Memory B cell (primary cell): ENCODE measurements at regions not wholly inside any gene's neighbourhood (a gene's known extent, or its start where the extent isn't known, plus 50 kb on each side); places are given as distances from the start of the nearest gene placed in this dataset.

Source experiments
- ATAC-seq: fragments of 150-1000 bp; cut with Tn5 transposase; 2 replicates; pipeline ENCODE4 v1.10.0; 2021; ENCODE audit warnings: low read depth, mild to moderate bottlenecking, moderate library complexity
- DNase-seq, 2 donors: peaks; one replicate each; pipeline ENCODE4 v3.0.0; 2022; ENCODE audit warnings: low spot score in 2 of 2
- H3K27ac Mint-ChIP-seq: one replicate; pipeline ENCODE4 v1.8.0; 2022; ENCODE audit warnings: mild to moderate bottlenecking, moderate library complexity, mixed read lengths
- H3K27me3 Mint-ChIP-seq: one replicate; pipeline ENCODE4 v1.8.0; 2022; ENCODE audit warnings: mixed read lengths
- H3K36me3 Mint-ChIP-seq: one replicate; pipeline ENCODE4 v1.8.0; 2022; ENCODE audit warnings: mild to moderate bottlenecking, mixed read lengths
- H3K4me1 Mint-ChIP-seq: one replicate; pipeline ENCODE4 v1.8.0; 2022; ENCODE audit warnings: mixed read lengths
- H3K4me3 Mint-ChIP-seq: one replicate; pipeline ENCODE4 v1.8.0; 2022; ENCODE audit warnings: mild to moderate bottlenecking, moderate library complexity, mixed read lengths
- H3K9me3 Mint-ChIP-seq: one replicate; pipeline ENCODE4 v1.8.0; 2022; ENCODE audit warnings: mixed read lengths

DNA sequence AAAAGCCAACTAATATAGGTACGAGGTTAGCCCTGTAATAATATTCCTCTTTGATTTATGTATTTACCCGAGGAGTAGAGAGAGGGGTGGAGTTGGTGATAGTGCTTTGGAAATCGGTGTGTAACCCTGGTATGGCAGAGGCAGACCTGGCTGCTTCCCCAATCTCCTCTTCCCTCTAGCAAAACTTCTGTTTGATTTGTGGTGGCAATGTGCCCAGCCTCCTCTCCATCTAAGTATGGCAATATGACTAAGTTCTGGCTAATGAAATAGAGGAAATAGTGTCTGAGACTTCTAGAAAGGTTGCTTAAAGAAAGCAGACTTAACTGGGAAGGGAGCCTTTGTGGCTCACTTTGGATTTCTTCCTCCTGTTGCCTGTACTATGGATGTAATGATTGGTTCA lies 491.1 kb downstream of the ENC1 start:
- no peaks in the 10 kb centered on the region for H3K36me3 Mint-ChIP-seq
- no peak overlapping the region for H3K27ac Mint-ChIP-seq
- H3K9me3 Mint-ChIP-seq: no peaks in the 10 kb centered on the region
- no peak for DNase-seq
- H3K4me1 Mint-ChIP-seq: no peaks in the 10 kb centered on the region
- H3K27me3 Mint-ChIP-seq: peaks cover 4% of the 10 kb centered on the region
- no peak for ATAC-seq
- no peak overlapping the region for H3K4me3 Mint-ChIP-seq

- no peak overlapping the region for H3K27ac Mint-ChIP-seq
- no peaks in the 10 kb centered on the region for H3K36me3 Mint-ChIP-seq
- peaks cover 7% of the 10 kb centered on the region for H3K27me3 Mint-ChIP-seq
- no peak for DNase-seq
- H3K4me1 Mint-ChIP-seq: no peaks in the 10 kb centered on the region
- ATAC-seq: no peak
- no peak overlapping the region for H3K4me3 Mint-ChIP-seq
- no peaks in the 10 kb centered on the region for H3K9me3 Mint-ChIP-seq
Measured at GRCh38 chr5:74148321-74148720, 492.2 kb downstream of the ENC1 start.

DNA sequence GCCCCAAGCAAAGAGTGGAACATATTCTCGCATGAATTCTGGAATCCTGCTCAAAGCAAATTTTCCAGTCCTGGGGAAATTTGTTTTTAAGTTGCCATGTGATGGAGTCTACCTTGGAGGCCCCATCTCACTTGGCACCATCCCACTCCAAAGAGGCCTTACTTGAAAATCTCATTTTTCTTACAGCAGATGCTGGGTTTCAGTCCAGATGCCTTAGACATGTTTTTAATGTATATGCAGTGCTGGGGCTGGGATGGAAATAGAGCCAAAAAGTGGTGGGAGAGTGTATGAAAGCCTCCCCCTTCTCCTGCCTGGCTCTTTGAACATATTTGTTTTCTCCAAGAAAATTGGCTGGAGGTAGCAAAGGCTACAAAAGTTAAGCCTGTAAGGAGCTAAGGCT lies 493.7 kb downstream of the ENC1 start:
- H3K9me3 Mint-ChIP-seq: no peaks in the 10 kb centered on the region
- peaks cover 9% of the 10 kb centered on the region for H3K27me3 Mint-ChIP-seq
- DNase-seq (no peak), ATAC-seq (no peak)
- no peaks in the 10 kb centered on the region for H3K36me3 Mint-ChIP-seq
- no peak overlapping the region for H3K27ac Mint-ChIP-seq
- no peaks in the 10 kb centered on the region for H3K4me1 Mint-ChIP-seq
- no peak overlapping the region for H3K4me3 Mint-ChIP-seq

DNA sequence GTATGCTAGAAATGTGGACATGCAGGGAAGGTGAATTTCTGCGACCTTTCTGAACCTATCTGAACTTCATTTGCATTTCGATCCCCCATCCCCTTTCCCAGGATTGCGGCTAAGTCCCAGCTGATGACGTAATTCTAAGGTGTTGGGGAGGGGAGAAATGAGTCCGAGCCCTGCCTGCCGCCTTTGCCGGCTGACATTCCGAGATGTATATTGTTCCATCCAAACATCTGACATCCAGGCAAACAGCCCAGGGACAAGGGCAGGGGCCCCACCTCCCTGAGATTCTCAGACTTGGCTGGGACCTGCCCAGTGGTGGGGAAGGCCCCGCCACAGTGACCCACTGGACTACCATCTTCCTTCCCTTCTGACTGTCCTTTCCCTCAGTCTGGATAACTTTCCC lies 494.6 kb downstream of the ENC1 start:
- Mint-ChIP-seq H3K4me3 (no peak overlapping the region), H3K36me3 (no peaks in the 10 kb centered on the region), H3K4me1 (no peaks in the 10 kb centered on the region), H3K9me3 (no peaks in the 10 kb centered on the region), H3K27me3 (peaks cover 9% of the 10 kb centered on the region), H3K27ac (no peak overlapping the region)
- DNase-seq (no peak), ATAC-seq (no peak)

- Mint-ChIP-seq H3K9me3 (no peaks in the 10 kb centered on the region), H3K4me1 (no peaks in the 10 kb centered on the region), H3K4me3 (no peak overlapping the region), H3K36me3 (no peaks in the 10 kb centered on the region), H3K27ac (no peak overlapping the region), H3K27me3 (peaks cover 9% of the 10 kb centered on the region)
- ATAC-seq (no peak), DNase-seq (no peak)
Measured at GRCh38 chr5:74143721-74144330, 496.7 kb downstream of the ENC1 start.

GRCh38 chr5:74143151-74143550 lies 497.4 kb downstream of the ENC1 start:
- Mint-ChIP-seq H3K9me3 (no peaks in the 10 kb centered on the region), H3K27me3 (peaks cover 8% of the 10 kb centered on the region), H3K36me3 (no peaks in the 10 kb centered on the region), H3K4me3 (no peak overlapping the region), H3K27ac (no peak overlapping the region), H3K4me1 (no peaks in the 10 kb centered on the region)
- DNase-seq (no peak), ATAC-seq (no peak)

DNA sequence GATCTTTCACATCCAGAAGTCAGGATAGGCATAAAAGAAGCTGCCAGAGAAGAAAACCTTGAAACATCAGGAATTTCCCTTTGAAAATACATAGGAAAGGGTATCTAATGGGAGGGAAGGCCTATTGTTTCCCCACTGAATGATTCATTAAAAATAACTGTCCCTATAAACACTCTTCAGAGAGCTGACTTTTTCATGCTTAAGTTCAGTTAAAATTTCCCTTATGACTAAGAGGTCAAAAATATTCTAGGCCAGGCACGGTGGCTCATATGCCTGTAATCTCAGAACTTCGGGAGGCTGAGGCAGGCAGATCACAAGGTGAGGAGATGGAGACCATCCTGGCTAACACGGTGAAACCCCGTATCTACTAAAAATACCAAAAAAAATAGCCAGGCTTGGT lies 499.5 kb downstream of the ENC1 start:
- DNase-seq (no peak), ATAC-seq (no peak)
- H3K4me1 Mint-ChIP-seq: no peaks in the 10 kb centered on the region
- no peak overlapping the region for H3K4me3 Mint-ChIP-seq
- no peaks in the 10 kb centered on the region for H3K36me3 Mint-ChIP-seq
- H3K27ac Mint-ChIP-seq: no peak overlapping the region
- H3K9me3 Mint-ChIP-seq: no peaks in the 10 kb centered on the region
- peaks cover 7% of the 10 kb centered on the region for H3K27me3 Mint-ChIP-seq

DNA sequence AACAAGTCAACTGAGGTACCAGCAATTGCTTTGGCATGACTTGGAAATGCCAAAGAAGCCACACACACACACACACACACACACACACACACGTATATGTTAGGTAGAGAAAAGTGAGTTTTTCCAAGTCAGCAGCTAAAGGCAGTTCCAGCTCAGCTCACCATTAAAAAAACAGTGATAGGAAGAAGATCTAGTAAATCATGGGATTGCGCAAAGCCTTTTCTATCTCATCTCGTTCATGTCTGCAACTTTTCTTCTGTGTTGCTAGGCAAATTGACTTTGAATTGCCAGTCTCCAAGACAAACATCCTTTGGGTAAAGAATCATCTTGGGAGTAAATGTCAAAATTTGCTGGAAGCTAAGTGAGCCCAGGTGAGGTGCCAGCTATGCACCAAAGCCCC lies 500.1 kb downstream of the ENC1 start:
- no peaks in the 10 kb centered on the region for H3K4me1 Mint-ChIP-seq
- H3K27me3 Mint-ChIP-seq: peaks cover 9% of the 10 kb centered on the region
- ATAC-seq (no peak), DNase-seq (no peak)
- H3K27ac Mint-ChIP-seq: no peak overlapping the region
- H3K36me3 Mint-ChIP-seq: no peaks in the 10 kb centered on the region
- no peaks in the 10 kb centered on the region for H3K9me3 Mint-ChIP-seq
- H3K4me3 Mint-ChIP-seq: no peak overlapping the region

GRCh38 chr5:74139589-74139988 lies 500.9 kb downstream of the ENC1 start:
- DNase-seq (no peak), ATAC-seq (no peak)
- Mint-ChIP-seq H3K4me1 (no peaks in the 10 kb centered on the region), H3K36me3 (no peaks in the 10 kb centered on the region), H3K4me3 (no peak overlapping the region), H3K27me3 (peaks cover 9% of the 10 kb centered on the region), H3K27ac (no peak overlapping the region), H3K9me3 (no peaks in the 10 kb centered on the region)

GRCh38 chr5:74138721-74139120 lies 501.8 kb downstream of the ENC1 start:
- no peak overlapping the region for H3K4me3 Mint-ChIP-seq
- ATAC-seq (no peak), DNase-seq (no peak)
- H3K4me1 Mint-ChIP-seq: no peaks in the 10 kb centered on the region
- H3K27ac Mint-ChIP-seq: no peak overlapping the region
- peaks cover 5% of the 10 kb centered on the region for H3K27me3 Mint-ChIP-seq
- no peaks in the 10 kb centered on the region for H3K36me3 Mint-ChIP-seq
- H3K9me3 Mint-ChIP-seq: no peaks in the 10 kb centered on the region

DNA sequence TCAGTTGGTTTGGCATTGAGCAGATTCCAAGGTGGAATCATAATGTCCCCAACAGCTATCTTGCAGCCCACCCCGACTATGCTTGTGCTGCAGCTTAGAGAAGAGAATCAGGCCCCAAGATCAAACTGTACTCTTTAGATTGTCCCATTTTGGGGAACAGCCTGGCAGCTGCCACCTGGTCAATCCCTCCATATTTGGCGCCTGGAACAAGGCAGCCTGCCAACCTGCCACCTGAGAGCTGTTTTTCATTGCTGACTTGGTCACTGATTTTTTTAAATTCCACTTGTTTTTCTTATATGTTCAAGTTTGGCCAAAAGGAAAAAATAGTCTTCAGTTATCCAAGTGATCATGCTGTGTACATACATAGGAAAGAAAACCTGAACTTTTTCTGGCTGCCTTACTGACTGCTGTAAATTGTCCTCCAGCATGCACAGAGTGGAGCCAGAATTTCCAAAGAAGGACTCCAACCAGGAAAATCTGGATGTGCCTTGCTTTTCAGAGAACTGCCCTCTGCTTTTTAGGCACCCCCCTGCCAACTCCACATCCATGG lies 504.2 kb downstream of the ENC1 start:
- no peaks in the 10 kb centered on the region for H3K9me3 Mint-ChIP-seq
- H3K4me1 Mint-ChIP-seq: no peaks in the 10 kb centered on the region
- H3K27ac Mint-ChIP-seq: no peak overlapping the region
- H3K27me3 Mint-ChIP-seq: peaks cover 5% of the 10 kb centered on the region
- no peak overlapping the region for H3K4me3 Mint-ChIP-seq
- H3K36me3 Mint-ChIP-seq: no peaks in the 10 kb centered on the region
- ATAC-seq: no peak
- no peak for DNase-seq

DNA sequence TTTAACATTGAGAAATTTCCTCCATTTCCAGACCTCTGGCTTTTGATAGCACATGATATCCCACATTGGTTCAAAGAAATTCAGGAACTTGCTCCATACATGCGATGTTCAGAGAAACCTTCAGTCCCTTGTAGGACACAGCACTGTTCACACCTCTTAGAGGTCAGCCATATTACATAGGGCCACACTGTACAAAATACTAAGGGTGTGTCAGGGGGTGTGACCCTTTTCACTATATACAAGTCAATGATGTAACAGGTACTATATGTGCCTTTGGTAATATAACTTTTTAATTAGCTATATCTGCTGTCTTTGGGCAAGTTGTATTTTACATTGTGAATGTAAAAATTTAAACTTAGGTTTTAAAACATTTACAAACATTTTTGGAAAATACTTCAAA lies 505.5 kb downstream of the ENC1 start:
- peaks cover 5% of the 10 kb centered on the region for H3K27me3 Mint-ChIP-seq
- no peaks in the 10 kb centered on the region for H3K9me3 Mint-ChIP-seq
- H3K4me3 Mint-ChIP-seq: no peak overlapping the region

GRCh38 chr5:74132485-74132884 lies 506.5 kb downstream of the ARHGEF28 start:
- H3K4me3 Mint-ChIP-seq: no peak overlapping the region
- no peak for DNase-seq
- H3K4me1 Mint-ChIP-seq: no peaks in the 10 kb centered on the region

More for the DNA sequence above, 505.5 kb downstream of the ENC1 start:
- Mint-ChIP-seq H3K4me1 (no peaks in the 10 kb centered on the region), H3K27ac (no peak overlapping the region), H3K36me3 (no peaks in the 10 kb centered on the region)
- ATAC-seq: no peak
- DNase-seq: no peak

DNA sequence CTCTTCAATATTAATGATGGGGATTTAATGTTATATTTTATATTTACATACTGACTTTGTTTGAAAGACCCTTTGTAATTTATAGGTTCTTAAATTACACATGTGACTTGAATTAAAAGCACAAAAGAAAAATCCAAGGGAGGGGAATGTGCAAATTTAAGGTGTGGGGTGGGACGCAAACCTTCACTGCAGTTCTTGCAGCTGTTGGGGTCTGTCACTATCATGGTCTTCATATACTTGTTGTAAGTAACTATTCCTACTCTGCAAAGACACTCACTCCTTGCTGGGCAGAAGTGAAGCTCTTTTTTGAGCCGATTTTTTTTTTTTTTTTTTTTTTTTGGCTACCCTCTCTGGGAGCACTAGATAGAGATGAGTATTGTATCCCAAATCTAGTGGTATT lies 505.3 kb downstream of the ARHGEF28 start:
- DNase-seq: no peak
- no peaks in the 10 kb centered on the region for H3K4me1 Mint-ChIP-seq

More at GRCh38 chr5:74132485-74132884, 506.5 kb downstream of the ARHGEF28 start:
- Mint-ChIP-seq H3K36me3 (no peaks in the 10 kb centered on the region), H3K9me3 (no peaks in the 10 kb centered on the region), H3K27ac (no peak overlapping the region), H3K27me3 (peaks cover 5% of the 10 kb centered on the region)
- no peak for ATAC-seq

DNA sequence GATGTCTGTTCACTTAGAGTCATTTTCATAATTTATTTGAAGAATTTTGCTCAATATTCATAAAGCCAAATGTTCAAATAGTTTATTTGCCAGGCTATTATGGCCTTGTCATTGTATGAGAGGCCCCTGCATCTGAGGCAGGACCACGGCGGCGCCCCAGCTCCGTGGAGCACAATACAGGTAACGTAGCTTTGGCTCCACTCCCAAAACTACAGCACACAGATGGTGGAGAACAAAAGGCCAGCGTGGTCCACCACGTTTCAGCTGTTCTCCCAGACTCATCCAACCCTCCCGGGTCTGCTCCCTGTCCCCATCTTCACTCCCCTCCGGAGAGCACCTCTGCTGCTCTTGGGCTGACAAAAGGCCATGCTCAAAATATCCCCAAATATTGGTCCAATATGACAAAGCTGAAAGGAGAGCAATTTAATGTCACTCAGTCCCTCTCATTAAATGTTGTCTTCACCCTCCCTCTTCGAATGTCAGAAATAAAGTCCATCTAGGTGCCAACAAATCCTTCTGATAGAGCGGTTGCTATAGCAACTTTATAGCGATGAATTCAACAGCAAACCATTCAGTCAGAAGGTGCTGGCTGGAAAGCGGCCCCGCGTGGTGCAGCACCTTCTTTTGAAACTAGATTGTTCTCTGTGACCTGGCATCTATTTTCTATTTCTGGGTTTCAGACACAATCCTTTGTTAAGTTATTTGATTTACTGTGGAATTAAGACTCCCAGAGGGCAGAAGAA lies 504.3 kb downstream of the ARHGEF28 start:
- ATAC-seq: no peak
- Mint-ChIP-seq H3K4me3 (no peak overlapping the region), H3K27me3 (peaks cover 4% of the 10 kb centered on the region), H3K9me3 (no peaks in the 10 kb centered on the region), H3K36me3 (no peaks in the 10 kb centered on the region), H3K4me1 (no peaks in the 10 kb centered on the region), H3K27ac (no peak overlapping the region)
- DNase-seq: no peak

More for the DNA sequence above, 505.3 kb downstream of the ARHGEF28 start:
- Mint-ChIP-seq H3K27me3 (peaks cover 5% of the 10 kb centered on the region), H3K36me3 (no peaks in the 10 kb centered on the region), H3K9me3 (no peaks in the 10 kb centered on the region), H3K4me3 (no peak overlapping the region), H3K27ac (no peak overlapping the region)
- ATAC-seq: no peak
